ENCODE measurements at regions not wholly inside any gene's neighbourhood (a gene's known extent, or its start where the extent isn't known, plus 50 kb on each side); places are given as distances from the start of the nearest gene placed in this dataset.

DNA sequence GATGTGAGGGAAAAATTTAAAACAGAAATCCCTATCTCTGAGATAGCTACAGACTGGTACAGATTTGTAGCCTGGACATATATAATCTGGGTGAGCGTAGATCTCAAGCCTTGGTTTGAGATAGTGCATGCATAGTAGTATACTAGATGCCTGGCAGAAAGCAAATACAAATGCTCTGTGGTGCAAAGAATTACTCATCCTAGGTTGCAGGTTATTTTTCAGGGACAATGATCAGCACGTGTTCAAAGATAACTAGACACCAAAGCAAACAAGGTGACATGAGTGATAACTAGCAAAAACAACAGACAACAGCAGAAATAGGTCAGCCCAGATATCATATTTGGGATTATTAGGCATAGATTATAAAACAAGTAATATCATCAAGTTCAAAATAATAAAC, 292.5 kb downstream of the HLX start:
- TF ChIP-seq BACH2 (CRISPR knock-in tag; IDR thresholded peaks at IDR 0.05; ENCODE audit: borderline replicate concordance) (no peak), RARB (CRISPR knock-in tag; IDR thresholded peaks at IDR 0.05) (no peak), PPARA (CRISPR knock-in tag; IDR thresholded peaks at IDR 0.05; ENCODE audit: borderline replicate concordance) (no peak), ZFP30 (CRISPR knock-in tag; IDR thresholded peaks at IDR 0.05) (no peak)
- TF ChIP-seq, protein P1, sequence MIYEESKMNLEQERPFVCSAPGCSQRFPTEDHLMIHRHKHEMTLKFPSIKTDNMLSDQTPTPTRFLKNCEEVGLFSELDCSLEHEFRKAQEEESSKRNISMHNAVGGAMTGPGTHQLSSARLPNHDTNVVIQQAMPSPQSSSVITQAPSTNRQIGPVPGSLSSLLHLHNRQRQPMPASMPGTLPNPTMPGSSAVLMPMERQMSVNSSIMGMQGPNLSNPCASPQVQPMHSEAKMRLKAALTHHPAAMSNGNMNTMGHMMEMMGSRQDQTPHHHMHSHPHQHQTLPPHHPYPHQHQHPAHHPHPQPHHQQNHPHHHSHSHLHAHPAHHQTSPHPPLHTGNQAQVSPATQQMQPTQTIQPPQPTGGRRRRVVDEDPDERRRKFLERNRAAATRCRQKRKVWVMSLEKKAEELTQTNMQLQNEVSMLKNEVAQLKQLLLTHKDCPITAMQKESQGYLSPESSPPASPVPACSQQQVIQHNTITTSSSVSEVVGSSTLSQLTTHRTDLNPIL (CRISPR knock-in tag; IDR thresholded peaks at IDR 0.05; ENCODE audit: low read depth) = no peak
